ENCODE measurements at regions not wholly inside any gene's neighbourhood (a gene's known extent, or its start where the extent isn't known, plus 50 kb on each side); places are given as distances from the start of the nearest gene placed in this dataset.
"Not testable (repeated sequence)": the region's sequence is repeated elsewhere in the genome, so short reads cannot be mapped to it uniquely, and the experiment has no call there.

DNA sequence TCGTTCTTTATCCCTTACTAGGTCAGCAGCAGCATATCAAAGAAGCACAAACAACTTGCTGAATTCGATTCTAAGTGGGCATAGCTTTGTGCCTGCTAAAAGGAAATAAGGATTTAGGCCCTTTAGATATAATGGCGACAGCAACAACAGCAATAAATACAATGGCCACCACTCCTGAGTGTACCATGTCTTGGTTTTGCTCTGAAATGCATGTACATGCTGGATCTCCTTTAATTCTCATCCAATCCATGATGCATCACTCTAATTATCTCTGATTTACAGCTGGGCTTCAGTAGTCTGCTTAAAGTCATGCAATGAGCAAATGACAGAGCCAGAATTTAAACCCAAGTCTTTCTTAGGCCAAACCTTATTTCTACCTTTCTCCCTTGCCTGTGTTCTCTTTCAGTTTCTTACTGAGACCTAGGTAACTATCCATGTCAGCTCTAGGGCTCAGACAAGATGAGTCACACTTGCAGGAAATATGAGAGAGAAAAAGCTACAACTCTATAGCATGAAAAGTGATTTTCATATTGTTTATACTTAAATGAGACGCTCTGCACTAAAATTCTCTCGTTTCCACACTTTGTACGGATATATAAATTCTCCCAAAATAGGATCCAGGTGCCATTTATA lies 111.8 kb downstream of the HMHB1 start:
- H3K9me3 ChIP-seq (ENCODE audit: low read depth, low read length, poor library complexity, severe bottlenecking) = no peaks in the 10 kb centered on the region
- POLR2A ChIA-PET (ENCODE audit: low non-redundant PET) = no interaction called here
- no TSS peak for BruUV-seq (replicated peaks)
- H3K36me3 ChIP-seq (ENCODE audit: insufficient read depth, low read length, poor library complexity, severe bottlenecking) = no peaks in the 10 kb centered on the region
- no peak for TF ChIP-seq EZH2 (IDR thresholded peaks at IDR 0.05; ENCODE audit: borderline replicate concordance, low read depth, low read length, poor library complexity, severe bottlenecking)
- TF ChIP-seq, protein P1, sequence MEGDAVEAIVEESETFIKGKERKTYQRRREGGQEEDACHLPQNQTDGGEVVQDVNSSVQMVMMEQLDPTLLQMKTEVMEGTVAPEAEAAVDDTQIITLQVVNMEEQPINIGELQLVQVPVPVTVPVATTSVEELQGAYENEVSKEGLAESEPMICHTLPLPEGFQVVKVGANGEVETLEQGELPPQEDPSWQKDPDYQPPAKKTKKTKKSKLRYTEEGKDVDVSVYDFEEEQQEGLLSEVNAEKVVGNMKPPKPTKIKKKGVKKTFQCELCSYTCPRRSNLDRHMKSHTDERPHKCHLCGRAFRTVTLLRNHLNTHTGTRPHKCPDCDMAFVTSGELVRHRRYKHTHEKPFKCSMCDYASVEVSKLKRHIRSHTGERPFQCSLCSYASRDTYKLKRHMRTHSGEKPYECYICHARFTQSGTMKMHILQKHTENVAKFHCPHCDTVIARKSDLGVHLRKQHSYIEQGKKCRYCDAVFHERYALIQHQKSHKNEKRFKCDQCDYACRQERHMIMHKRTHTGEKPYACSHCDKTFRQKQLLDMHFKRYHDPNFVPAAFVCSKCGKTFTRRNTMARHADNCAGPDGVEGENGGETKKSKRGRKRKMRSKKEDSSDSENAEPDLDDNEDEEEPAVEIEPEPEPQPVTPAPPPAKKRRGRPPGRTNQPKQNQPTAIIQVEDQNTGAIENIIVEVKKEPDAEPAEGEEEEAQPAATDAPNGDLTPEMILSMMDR (conservative IDR thresholded peaks at IDR 0.05; ENCODE audit: low read depth, low read length) = no peak
- H3K4me1 ChIP-seq (ENCODE audit: insufficient read depth, low read length, poor library complexity, severe bottlenecking) = no peaks in the 10 kb centered on the region
- CTCF ChIA-PET = no interaction called here
- H3K27me3 ChIP-seq (replicated peaks; ENCODE audit: insufficient read depth, low read depth, low read length, poor library complexity) = no peaks in the 10 kb centered on the region
- intact Hi-C loops (cut with micrococcal nuclease; ENCODE audit: unreplicated experiment) = no loop called here
- H3K4me3 ChIP-seq (ENCODE audit: low read depth, low read length, poor library complexity, severe bottlenecking) = no peak overlapping the region
- DNase-seq (ENCODE audit: low spot score) = no peak
- no peak overlapping the region for H3K27ac ChIP-seq (ENCODE audit: low read depth, low read length, poor library complexity, severe bottlenecking)

DNA sequence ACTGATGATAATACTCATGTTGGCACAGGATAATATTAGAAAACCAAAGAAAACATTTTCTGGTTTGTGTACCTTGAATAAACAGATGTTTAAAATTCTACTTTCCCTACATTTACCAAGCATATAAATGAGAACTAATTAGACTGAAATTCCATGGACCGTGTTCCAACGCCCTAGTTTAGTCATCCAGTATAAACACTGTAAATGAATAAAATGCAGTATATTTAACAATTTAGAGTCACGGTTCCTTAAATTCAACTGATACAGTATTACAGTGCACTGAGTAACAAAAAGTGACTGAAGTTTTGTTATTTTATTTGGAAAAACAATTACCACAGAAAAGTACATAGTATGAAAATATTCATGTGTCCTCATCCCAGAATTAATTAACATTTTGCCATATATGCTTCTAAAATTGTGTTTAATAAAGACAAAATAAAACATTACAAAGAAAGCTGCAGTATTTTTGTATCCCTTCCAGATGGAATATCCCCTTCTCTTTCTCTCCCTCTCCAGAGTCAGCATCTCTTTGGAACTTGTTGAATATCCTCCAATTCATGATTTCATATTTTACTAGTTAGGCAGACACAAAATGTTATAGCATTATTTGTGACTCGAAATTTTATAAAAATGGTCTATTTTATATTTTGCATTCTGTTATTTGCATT lies 112.5 kb downstream of the HMHB1 start:
- no peak overlapping the region for H3K4me3 ChIP-seq (ENCODE audit: low read depth, low read length, poor library complexity, severe bottlenecking)
- intact Hi-C loops (cut with micrococcal nuclease; ENCODE audit: unreplicated experiment) = no loop called here
- no peak for DNase-seq (ENCODE audit: low spot score)
- H3K9me3 ChIP-seq (ENCODE audit: low read depth, low read length, poor library complexity, severe bottlenecking) = no peaks in the 10 kb centered on the region
- ChIA-PET POLR2A (ENCODE audit: low non-redundant PET) (no interaction called here), CTCF (no interaction called here)
- H3K4me1 ChIP-seq (ENCODE audit: insufficient read depth, low read length, poor library complexity, severe bottlenecking) = no peaks in the 10 kb centered on the region
- no TSS peak for BruUV-seq (replicated peaks)
- no peak overlapping the region for H3K27ac ChIP-seq (ENCODE audit: low read depth, low read length, poor library complexity, severe bottlenecking)
- no peaks in the 10 kb centered on the region for H3K36me3 ChIP-seq (ENCODE audit: insufficient read depth, low read length, poor library complexity, severe bottlenecking)
- no peak for TF ChIP-seq EZH2 (IDR thresholded peaks at IDR 0.05; ENCODE audit: borderline replicate concordance, low read depth, low read length, poor library complexity, severe bottlenecking)
- TF ChIP-seq, protein P1 (conservative IDR thresholded peaks at IDR 0.05; ENCODE audit: low read depth, low read length) = no peak
- no peaks in the 10 kb centered on the region for H3K27me3 ChIP-seq (replicated peaks; ENCODE audit: insufficient read depth, low read depth, low read length, poor library complexity)

DNA sequence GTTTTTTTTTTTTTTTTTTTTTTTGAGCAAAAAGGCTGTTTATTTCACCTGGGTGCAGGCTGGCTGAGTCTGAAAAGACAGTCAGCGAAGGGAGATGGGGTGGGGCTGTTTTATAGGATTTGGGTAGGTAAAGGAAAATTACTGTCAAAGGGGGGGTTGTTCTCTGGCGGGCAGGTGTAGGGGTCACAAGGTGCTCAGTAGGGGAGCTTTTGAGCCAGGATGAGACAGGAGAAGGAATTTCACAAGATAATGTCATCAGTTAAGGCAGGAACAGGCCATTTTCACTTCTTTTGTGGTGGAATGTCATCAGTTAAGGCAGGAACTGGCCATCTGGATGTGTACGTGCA lies 113.0 kb downstream of the HMHB1 start:
- H3K4me3 ChIP-seq (ENCODE audit: low read depth, low read length, poor library complexity, severe bottlenecking); CTCF ChIA-PET; H3K9me3 ChIP-seq (ENCODE audit: low read depth, low read length, poor library complexity, severe bottlenecking); H3K27ac ChIP-seq (ENCODE audit: low read depth, low read length, poor library complexity, severe bottlenecking); H3K36me3 ChIP-seq (ENCODE audit: insufficient read depth, low read length, poor library complexity, severe bottlenecking); intact Hi-C loops (cut with micrococcal nuclease; ENCODE audit: unreplicated experiment); BruUV-seq (replicated peaks); POLR2A ChIA-PET (ENCODE audit: low non-redundant PET); DNase-seq (ENCODE audit: low spot score); H3K4me1 ChIP-seq (ENCODE audit: insufficient read depth, low read length, poor library complexity, severe bottlenecking); H3K27me3 ChIP-seq (replicated peaks; ENCODE audit: insufficient read depth, low read depth, low read length, poor library complexity): not testable (repeated sequence)

DNA sequence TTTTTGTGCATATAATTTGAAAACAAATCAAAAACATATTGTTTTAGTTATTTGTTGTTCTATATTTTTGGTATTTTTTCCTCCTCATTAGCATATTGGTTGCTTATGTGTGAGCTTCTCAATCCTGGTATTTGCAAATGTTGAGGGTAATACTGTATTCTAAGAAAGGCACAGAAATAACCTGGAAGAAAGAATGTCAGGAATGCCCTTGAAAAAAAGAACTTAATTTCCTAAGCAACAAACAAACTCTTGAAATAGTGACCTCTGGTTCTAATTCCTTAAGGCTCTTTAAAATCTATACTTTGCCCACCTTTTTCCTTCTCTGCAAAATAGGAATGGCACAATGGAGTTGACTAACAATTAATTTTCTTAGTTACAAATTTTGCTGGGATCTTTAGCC lies 117.5 kb downstream of the HMHB1 start:
- TF ChIP-seq EZH2 (IDR thresholded peaks at IDR 0.05; ENCODE audit: borderline replicate concordance, low read depth, low read length, poor library complexity, severe bottlenecking) = no peak
- TF ChIP-seq, protein P1 (conservative IDR thresholded peaks at IDR 0.05; ENCODE audit: low read depth, low read length) = no peak
- POLR2A ChIA-PET (ENCODE audit: low non-redundant PET) = no interaction called here
- BruUV-seq (replicated peaks) = no TSS peak
- Histone ChIP-seq H3K9me3 (ENCODE audit: low read depth, low read length, poor library complexity, severe bottlenecking) (no peaks in the 10 kb centered on the region), H3K27ac (ENCODE audit: low read depth, low read length, poor library complexity, severe bottlenecking) (no peak overlapping the region), H3K4me1 (ENCODE audit: insufficient read depth, low read length, poor library complexity, severe bottlenecking) (no peaks in the 10 kb centered on the region), H3K27me3 (replicated peaks; ENCODE audit: insufficient read depth, low read depth, low read length, poor library complexity) (no peaks in the 10 kb centered on the region), H3K4me3 (ENCODE audit: low read depth, low read length, poor library complexity, severe bottlenecking) (no peak overlapping the region), H3K36me3 (ENCODE audit: insufficient read depth, low read length, poor library complexity, severe bottlenecking) (no peaks in the 10 kb centered on the region)
- DNase-seq (ENCODE audit: low spot score) = no peak
- CTCF ChIA-PET = no interaction called here
- intact Hi-C loops (cut with micrococcal nuclease; ENCODE audit: unreplicated experiment) = no loop called here
